ENCODE measurements at regions not wholly inside any gene's neighbourhood (a gene's known extent, or its start where the extent isn't known, plus 50 kb on each side); places are given as distances from the start of the nearest gene placed in this dataset.

DNA sequence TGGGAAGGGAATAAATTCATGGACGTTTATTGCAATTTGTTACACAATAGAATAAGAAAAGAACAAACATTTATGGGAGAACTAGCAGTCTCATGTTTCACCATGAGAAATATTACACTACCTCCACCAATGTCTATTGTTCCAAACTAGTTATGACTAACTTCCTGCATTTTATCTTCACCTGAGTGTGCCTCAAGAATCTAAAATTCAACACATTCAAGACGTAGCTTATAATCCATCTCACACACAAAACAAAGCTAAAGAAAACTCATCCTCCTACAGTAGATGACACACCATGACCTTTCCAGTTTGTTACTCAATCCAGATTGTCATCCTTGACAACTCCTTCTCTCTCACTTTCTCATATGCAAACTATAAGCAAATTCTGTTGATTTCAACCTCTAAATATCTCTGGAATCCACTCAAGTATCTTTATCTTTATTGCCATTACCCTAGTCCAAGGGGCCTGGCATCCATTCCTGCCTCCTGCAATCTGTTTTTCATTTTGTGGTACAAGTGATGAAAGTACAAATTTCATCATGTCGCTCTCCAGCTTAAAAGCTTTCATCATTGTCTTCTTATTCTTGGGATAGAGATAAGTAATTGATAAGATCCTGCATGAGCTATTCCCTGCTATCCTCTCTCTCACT is 229.9 kb downstream of the NR2F2 start:
- no peak for DNase-seq (ENCODE audit: low read depth in 1 of 2, low spot score in 1 of 2)
- in situ Hi-C loops (cut with HindIII; ENCODE audit: low pct_unique_long_range_greater_than_20kb, low sequenced_read_pairs) = no loop called here
- TF ChIP-seq JUND (IDR thresholded peaks at IDR 0.05; ENCODE audit: low read depth) = no peak

DNA sequence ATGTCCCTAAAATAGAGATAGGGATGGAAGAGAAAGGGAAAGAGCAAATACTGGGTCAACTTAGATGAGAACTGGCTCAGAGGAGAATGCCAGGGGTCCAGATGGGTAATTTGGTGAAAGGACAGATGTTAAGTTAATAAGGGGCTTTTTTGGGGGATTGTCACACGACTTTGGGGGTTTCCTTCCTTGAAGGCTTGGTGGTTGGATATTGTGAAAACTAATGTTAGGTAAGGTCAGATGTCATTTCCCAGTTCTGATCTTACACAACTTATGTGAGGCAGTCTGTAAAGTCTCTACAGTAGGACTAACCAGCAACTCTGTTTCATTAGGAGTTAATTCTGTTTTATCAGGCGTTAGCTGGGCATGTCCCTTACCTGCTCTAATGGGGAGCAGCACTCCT is 231.1 kb downstream of the NR2F2 start:
- no peak for DNase-seq (ENCODE audit: low read depth in 1 of 2, low spot score in 1 of 2)
- in situ Hi-C loops (cut with HindIII; ENCODE audit: low pct_unique_long_range_greater_than_20kb, low sequenced_read_pairs) = no loop called here
- no peak for TF ChIP-seq JUND (IDR thresholded peaks at IDR 0.05; ENCODE audit: low read depth)

DNA sequence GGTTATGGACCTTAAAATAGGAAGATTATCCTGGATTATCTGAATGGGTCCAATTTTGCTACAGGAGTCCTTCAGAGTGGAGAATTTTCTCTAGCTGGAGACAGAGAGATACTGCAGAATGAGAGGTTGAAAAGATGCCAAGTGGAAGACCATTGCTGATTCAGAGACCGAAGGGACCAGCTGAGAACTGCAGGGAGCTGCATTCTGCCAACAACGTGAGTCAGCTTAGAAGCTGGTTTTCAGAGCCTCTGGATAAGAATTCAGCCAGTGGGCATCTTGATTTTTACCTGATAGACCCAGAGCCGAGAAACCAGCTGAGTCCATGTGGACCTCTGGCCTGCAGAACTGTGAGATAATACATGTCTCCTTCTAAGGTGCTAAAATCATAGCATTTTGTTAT is 234.0 kb downstream of the NR2F2 start:
- in situ Hi-C loops (cut with HindIII; ENCODE audit: low pct_unique_long_range_greater_than_20kb, low sequenced_read_pairs) = no loop called here
- no peak for TF ChIP-seq JUND (IDR thresholded peaks at IDR 0.05; ENCODE audit: low read depth)
- DNase-seq (ENCODE audit: low read depth in 1 of 2, low spot score in 1 of 2) = no peak

DNA sequence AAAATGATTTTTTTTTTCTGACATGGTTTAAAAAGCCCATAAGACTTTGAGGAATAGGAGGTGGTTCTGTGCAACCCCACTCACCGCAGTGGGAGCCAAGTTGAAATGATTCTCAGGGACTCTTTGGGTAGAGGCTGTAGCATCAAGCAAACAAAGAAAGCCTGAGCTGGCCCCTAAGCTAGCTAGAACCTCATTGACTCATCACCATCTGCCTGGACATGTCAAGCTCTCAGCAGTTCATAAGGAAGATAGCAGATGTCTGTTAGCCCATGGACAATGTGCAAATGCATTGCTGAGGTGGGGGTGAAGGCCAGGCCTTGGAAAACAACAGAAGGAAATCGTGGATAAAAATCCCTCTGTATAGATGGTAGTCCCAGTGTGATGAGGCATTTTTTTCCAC is 234.8 kb downstream of the NR2F2 start:
- no peak for DNase-seq (ENCODE audit: low read depth in 1 of 2, low spot score in 1 of 2)
- in situ Hi-C loops (cut with HindIII; ENCODE audit: low pct_unique_long_range_greater_than_20kb, low sequenced_read_pairs) = no loop called here
- TF ChIP-seq JUND (IDR thresholded peaks at IDR 0.05; ENCODE audit: low read depth) = no peak

DNA sequence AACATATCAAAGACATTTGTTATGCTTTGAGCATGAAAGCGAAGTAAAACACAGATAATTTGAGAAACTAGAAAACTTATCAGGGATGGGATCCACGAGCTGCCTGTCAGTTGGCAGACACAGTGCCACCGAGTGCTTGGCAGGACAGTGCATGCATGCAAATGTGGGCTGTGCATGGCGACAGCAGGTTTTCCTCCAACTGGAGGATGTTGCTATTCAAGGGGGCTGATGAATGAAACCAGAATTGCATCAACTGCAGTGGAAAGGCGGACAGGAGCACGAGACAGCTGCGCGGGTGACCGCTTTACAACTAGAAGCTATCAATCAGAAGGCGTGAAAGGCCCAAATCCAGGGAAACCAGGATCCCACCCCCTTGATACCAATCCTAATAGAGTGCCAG is 244.3 kb downstream of the NR2F2 start:
- no peak for TF ChIP-seq JUND (IDR thresholded peaks at IDR 0.05; ENCODE audit: low read depth)
- DNase-seq (ENCODE audit: low read depth in 1 of 2, low spot score in 1 of 2) = no peak
- in situ Hi-C loops (cut with HindIII; ENCODE audit: low pct_unique_long_range_greater_than_20kb, low sequenced_read_pairs) = no loop called here

DNA sequence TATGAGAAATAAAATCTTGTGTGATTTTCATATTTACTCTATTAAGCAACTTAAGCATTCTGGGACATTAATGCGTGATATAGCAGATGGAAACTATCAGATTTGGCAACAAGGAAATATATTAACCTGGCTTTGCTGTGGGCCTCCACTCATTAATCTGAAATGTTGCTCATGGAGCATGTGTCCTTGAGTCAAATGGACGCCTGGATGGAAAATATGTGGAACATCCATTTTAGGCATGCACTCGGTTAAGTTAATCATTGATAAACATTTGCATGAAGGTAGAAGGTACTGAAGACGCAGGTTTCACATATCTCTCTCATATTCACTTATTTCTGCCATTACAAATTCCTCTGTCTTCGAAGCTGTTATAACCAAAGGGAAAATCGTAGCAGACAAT is 246.1 kb downstream of the NR2F2 start:
- in situ Hi-C loops (cut with HindIII; ENCODE audit: low pct_unique_long_range_greater_than_20kb, low sequenced_read_pairs) = no loop called here
- no peak for DNase-seq (ENCODE audit: low read depth in 1 of 2, low spot score in 1 of 2)
- no peak for TF ChIP-seq JUND (IDR thresholded peaks at IDR 0.05; ENCODE audit: low read depth)

DNA sequence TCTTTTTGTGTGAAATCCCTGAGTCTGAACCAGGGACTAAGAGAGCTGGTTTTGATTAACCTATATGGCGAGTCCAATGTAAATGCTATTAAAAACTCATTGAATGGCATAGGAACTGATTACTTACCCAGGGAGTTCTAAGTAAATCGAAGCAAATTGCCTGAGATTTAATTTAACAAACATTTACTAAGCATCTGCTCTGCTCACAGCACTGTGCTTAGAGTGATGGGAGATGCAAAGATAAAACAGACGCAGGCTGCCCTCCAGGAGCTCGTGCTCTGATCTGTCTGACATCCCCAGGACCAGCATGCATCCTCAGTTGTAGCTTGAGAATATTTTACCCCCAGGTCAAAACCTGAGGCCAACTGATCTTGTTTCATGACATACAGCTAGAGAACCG is 247.9 kb downstream of the NR2F2 start:
- in situ Hi-C loops (cut with HindIII; ENCODE audit: low pct_unique_long_range_greater_than_20kb, low sequenced_read_pairs) = no loop called here
- TF ChIP-seq JUND (IDR thresholded peaks at IDR 0.05; ENCODE audit: low read depth) = no peak

DNA sequence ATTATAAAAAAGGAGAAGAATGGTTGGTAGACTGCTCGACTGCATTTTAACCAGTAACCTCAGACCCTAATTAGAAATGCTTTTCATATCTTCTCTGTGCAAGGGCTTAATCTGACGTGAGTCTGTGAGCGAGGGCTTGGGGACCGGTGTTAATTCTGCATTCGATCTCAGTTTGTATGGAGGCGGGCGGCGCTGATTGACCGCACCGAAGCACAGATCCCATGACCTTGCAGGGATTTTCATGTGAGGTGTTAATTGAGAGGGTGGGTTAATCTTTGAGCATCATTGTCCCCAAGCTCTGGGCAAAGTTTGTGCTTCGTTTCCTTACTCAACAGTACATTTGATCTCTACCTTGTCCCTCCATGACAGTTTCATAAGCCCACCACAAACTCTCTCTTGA is 250.9 kb downstream of the NR2F2 start:
- no peak for DNase-seq (ENCODE audit: low read depth in 1 of 2, low spot score in 1 of 2)
- no peak for TF ChIP-seq JUND (IDR thresholded peaks at IDR 0.05; ENCODE audit: low read depth)
- in situ Hi-C loops (cut with HindIII; ENCODE audit: low pct_unique_long_range_greater_than_20kb, low sequenced_read_pairs) = no loop called here

More for the DNA sequence above, 247.9 kb downstream of the NR2F2 start:
- no peak for DNase-seq (ENCODE audit: low read depth in 1 of 2, low spot score in 1 of 2)

DNA sequence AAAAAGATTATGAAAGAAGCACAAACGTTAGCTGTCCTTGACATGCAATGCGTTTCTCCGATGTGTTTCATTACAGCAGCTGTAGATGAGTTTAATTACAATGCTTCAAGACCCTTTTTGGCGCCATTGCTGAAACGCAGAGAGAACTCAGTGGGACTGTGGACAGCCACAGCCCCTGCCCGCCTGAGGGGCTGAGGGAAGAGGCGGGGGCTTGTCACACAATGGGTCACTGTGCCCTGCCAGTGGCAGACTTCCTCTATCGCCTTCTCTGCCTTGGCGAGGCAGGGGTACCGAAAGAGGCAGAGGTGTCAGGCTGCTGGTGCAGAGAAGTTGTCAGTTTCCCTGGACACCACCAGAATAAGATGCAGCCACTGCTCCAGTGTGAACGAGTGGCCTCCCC is 252.0 kb downstream of the NR2F2 start:
- in situ Hi-C loops (cut with HindIII; ENCODE audit: low pct_unique_long_range_greater_than_20kb, low sequenced_read_pairs) = no loop called here
- TF ChIP-seq JUND (IDR thresholded peaks at IDR 0.05; ENCODE audit: low read depth) = no peak
- no peak for DNase-seq (ENCODE audit: low read depth in 1 of 2, low spot score in 1 of 2)

DNA sequence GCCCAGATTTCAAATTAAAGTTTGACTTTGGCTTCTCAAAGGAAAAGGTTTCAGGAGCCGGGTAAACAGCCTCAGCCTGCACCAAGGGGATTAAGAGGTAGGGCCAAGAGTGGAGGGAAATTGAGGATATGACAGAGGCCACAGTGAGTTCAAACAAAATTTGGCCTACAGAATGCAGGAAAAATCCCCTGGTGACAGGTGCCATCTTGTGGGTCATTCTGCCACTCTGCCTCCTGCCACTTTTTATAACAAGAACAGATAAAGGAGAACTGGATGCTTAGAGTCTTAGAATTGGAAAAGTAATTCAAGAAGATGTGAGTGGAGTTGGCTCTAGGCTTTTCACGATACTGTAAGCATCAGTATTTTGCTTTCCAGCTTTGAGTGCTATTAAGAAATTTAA is 253.2 kb downstream of the NR2F2 start:
- DNase-seq (ENCODE audit: low read depth in 1 of 2, low spot score in 1 of 2) = peak in 1 of 2 experiments; percentile 58
- in situ Hi-C loops (cut with HindIII; ENCODE audit: low pct_unique_long_range_greater_than_20kb, low sequenced_read_pairs) = no loop called here
- TF ChIP-seq JUND (IDR thresholded peaks at IDR 0.05; ENCODE audit: low read depth) = no peak

DNA sequence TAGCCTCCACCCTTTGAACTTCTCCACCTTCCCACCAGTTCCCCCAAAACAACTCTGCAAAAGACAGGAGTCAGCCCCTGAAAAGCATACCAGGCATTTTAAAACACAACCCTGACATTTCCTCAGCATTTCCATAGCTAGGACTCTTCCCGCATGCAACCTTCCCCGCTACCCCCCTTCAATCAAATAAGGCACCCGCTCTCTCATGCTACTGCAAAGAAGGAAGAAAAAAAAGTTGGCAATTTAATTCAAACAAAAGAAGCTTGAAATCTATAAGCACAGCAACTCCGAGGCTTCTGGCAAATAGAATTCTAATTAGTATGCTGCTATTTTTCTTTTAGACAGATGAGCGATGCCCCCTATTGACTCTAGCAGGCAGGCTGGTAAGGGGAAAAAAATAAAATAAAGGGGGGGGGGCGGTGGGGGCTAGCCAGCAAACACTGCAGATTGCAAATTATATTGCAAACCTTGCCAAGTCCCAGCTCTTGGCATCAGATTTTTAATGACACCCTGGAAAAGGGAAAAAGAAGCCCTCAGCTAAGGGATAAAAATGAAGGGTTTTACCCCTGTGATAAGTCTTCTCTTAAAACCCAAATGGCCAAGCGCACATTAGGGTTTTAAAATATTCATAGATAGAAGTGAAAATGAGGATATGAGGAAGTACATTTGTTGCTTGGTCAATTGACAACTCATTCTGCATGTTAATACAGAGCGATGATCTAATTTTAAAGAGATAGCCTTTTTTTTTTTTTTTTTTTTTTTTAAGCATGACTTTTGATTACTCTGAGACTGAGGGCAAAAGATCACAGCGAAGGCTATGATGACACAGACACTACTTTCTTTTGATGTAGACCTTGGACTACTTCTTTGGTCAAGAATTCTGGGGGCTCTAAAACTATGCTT is 255.2 kb downstream of the NR2F2 start:
- in situ Hi-C loops (cut with HindIII; ENCODE audit: low pct_unique_long_range_greater_than_20kb, low sequenced_read_pairs) = no loop called here
- TF ChIP-seq JUND (IDR thresholded peaks at IDR 0.05; ENCODE audit: low read depth) = no peak
- peak in 1 of 2 experiments; percentile 23 for DNase-seq (ENCODE audit: low read depth in 1 of 2, low spot score in 1 of 2)

DNA sequence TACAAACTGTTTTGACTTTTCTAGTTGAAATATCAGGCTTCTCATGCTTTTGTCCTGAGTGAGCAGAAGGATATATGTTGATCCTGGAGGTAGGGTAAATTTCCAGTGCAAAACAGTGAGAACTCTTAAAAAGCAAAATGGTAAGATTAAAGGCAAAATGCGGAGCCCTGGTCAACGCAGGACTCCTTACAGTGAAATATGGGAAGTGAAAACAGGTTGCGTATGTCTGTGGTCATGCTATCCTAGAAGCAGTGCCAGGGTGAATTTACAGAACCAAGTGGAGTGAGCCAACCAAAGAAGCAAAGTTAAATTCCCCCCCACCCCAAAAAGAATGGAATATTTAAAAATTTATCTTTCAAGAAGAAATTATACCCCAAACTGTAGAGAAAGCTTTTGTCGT is 256.4 kb downstream of the NR2F2 start:
- in situ Hi-C loops (cut with HindIII; ENCODE audit: low pct_unique_long_range_greater_than_20kb, low sequenced_read_pairs) = no loop called here
- TF ChIP-seq JUND (IDR thresholded peaks at IDR 0.05; ENCODE audit: low read depth) = no peak
- DNase-seq (ENCODE audit: low read depth in 1 of 2, low spot score in 1 of 2) = no peak

DNA sequence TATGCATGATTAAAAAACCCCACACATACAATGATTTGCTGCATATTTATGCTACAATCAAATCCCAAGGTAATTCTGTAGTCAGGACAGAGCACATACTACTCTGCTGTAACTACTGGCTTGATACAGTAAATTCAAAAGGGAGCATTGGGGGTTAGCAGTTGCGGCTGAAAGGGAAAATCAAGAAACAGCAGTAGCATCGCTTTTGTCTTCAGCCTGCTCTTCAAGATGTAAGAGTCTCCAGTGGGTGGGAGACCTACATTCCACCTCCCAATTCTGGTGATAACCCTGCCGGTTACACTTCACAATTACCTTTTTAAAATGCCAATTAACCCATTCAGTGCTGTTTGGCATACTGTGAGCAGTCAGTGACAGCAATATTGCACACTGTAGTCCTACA is 259.4 kb downstream of the NR2F2 start:
- no peak for TF ChIP-seq JUND (IDR thresholded peaks at IDR 0.05; ENCODE audit: low read depth)
- DNase-seq (ENCODE audit: low read depth in 1 of 2, low spot score in 1 of 2) = no peak
- in situ Hi-C loops (cut with HindIII; ENCODE audit: low pct_unique_long_range_greater_than_20kb, low sequenced_read_pairs) = no loop called here

All from T47D (cell line).